Transverse colon (tissue), 4 donors: ENCODE measurements at regions not wholly inside any gene's neighbourhood (a gene's known extent, or its start where the extent isn't known, plus 50 kb on each side); places are given as distances from the start of the nearest gene placed in this dataset.

Source experiments
- DNase-seq: peaks from one replicate; pipeline ENCODE4 v3.0.0-alpha.2; 2019
- H3K27ac ChIP-seq, 4 donors: fragments of 200-600 bp; sonication (generic); 2 replicates each; pipeline ENCODE4 v1.5.1; 2016 to 2018; ENCODE audit warnings: inconsistent platforms in 4 of 4
- H3K27me3 ChIP-seq: fragments of 200-600 bp; sonication (generic); 2 replicates; pipeline ENCODE4 v1.5.1; 2017; ENCODE audit warnings: inconsistent platforms
- H3K36me3 ChIP-seq, 4 donors: fragments of 200-600 bp; sonication (generic); 2 replicates each; pipeline ENCODE4 v1.5.1; 2017 to 2019; ENCODE audit warnings: inconsistent platforms in 4 of 4
- H3K4me1 ChIP-seq, 4 donors: fragments of 200-600 bp; sonication (generic); 2 replicates each; pipeline ENCODE4 v1.5.1; 2017 to 2020; ENCODE audit warnings: inconsistent platforms in 4 of 4
- H3K4me3 ChIP-seq, 4 donors: fragments of 200-600 bp; sonication (generic); 1 replicate in 1 of 4; 2 replicates in 3 of 4; pipeline versions ENCODE4 v1.5.1 to v1.6.1; 2017 to 2019; ENCODE audit warnings: inconsistent platforms in 4 of 4
- H3K9me3 ChIP-seq, 2 donors: fragments of 200-600 bp; sonication (generic); 2 replicates each; pipeline ENCODE4 v1.5.1; 2017 to 2019; ENCODE audit warnings: inconsistent platforms in 2 of 2
- CTCF ChIP-seq, 5 experiments: fragments of 200-600 bp in 3 of 5; fragments of 450-650 bp in 2 of 5; sonication (generic) in 3 of 5; IDR thresholded peaks; 1 replicate in 2 of 5; 2 replicates in 3 of 5; pipeline ENCODE4 v1.5.1; 2016 to 2017; ENCODE audit warnings: antibody characterized with exemption in 5 of 5, inconsistent platforms in 3 of 5, mild to moderate bottlenecking in 2 of 5, moderate library complexity in 1 of 5
- EP300 ChIP-seq: sonication (generic); formaldehyde crosslinking; IDR thresholded peaks from one replicate; pipeline ENCODE4 v1.6.1; 2017; ENCODE audit warnings: antibody characterized with exemption, low read depth
- POLR2A ChIP-seq: fragments of 450-650 bp; IDR thresholded peaks from one replicate; pipeline ENCODE4 v1.6.1; 2016; ENCODE audit warnings: antibody characterized with exemption, mild to moderate bottlenecking, moderate library complexity
- POLR2AphosphoS5 ChIP-seq, 3 donors: sonication (generic); formaldehyde crosslinking; IDR thresholded peaks; one replicate each; pipeline ENCODE4 v1.6.1; 2016; ENCODE audit warnings: antibody characterized with exemption in 3 of 3
- WGBS, 2 donors: methylation state at CpG; one replicate each; pipeline ENCODE4 v1.1.5; 2018; ENCODE audit warnings: low coverage in 1 of 2; 5-methylcytosine and 5-hydroxymethylcytosine counted together
- in situ Hi-C, 4 donors: fragments of 200-750 bp; cut with MboI; loops; one replicate each; pipeline versions ENCODE4 v1.15.0 to v1.15.1; 2017; ENCODE audit warnings: low sequenced_read_pairs in 3 of 4, low pct_ligation_motif_present in 1 of 4, low pct_unique_long_range_greater_than_20kb in 1 of 4
- intact Hi-C: fragments of 100-400 bp; cut with DNase I; formaldehyde crosslinking; loops from one replicate; pipeline ENCODE4 v1.15.1; 2023; ENCODE audit warnings: low total_unique reads

GRCh38 chr6:22399693-22400092 lies 102.9 kb upstream of the PRL start:
- H3K27me3 ChIP-seq = no peaks in the 10 kb centered on the region
- no peak overlapping the region for H3K4me3 ChIP-seq
- 92% methylated on average over 4 of the region's 4 CpGs; no CpG with 5 or more reads in 1 of the 2 donors for WGBS, 2 donors
- intact Hi-C loops (no loop called here), in situ Hi-C loops (no loop called here)
- H3K9me3 ChIP-seq = no peaks in the 10 kb centered on the region
- no peaks in the 10 kb centered on the region for H3K36me3 ChIP-seq
- DNase-seq = no peak
- no peaks in the 10 kb centered on the region for H3K4me1 ChIP-seq
- H3K27ac ChIP-seq = no peak overlapping the region
- no peak for TF ChIP-seq CTCF (IDR thresholded peaks at IDR 0.05)
- TF ChIP-seq POLR2AphosphoS5 (IDR thresholded peaks at IDR 0.05) = no peak
- no peak for TF ChIP-seq EP300
- no peak for TF ChIP-seq POLR2A

GRCh38 chr6:22401206-22401605 lies 104.4 kb upstream of the PRL start:
- WGBS, 2 donors = 74 to 83% methylated on average over 1 of the region's 1 CpG
- in situ Hi-C loops = no loop called here
- Histone ChIP-seq H3K4me3 (no peak overlapping the region), H3K27ac (no peak overlapping the region), H3K36me3 (no peaks in the 10 kb centered on the region), H3K4me1 (no peaks in the 10 kb centered on the region), H3K9me3 (no peaks in the 10 kb centered on the region), H3K27me3 (no peaks in the 10 kb centered on the region)
- DNase-seq = no peak
- intact Hi-C loops = no loop called here
- TF ChIP-seq POLR2A = no peak
- no peak for TF ChIP-seq EP300
- no peak for TF ChIP-seq POLR2AphosphoS5 (IDR thresholded peaks at IDR 0.05)
- no peak for TF ChIP-seq CTCF (IDR thresholded peaks at IDR 0.05)

GRCh38 chr6:22401932-22402331 lies 105.1 kb upstream of the PRL start:
- in situ Hi-C loops (no loop called here), intact Hi-C loops (no loop called here)
- no peak overlapping the region for H3K4me3 ChIP-seq
- no peak for DNase-seq
- no peaks in the 10 kb centered on the region for H3K4me1 ChIP-seq
- H3K27me3 ChIP-seq = no peaks in the 10 kb centered on the region
- WGBS, 2 donors = 60 to 87% methylated on average over 1 to 2 of the region's 2 CpGs
- H3K36me3 ChIP-seq = no peaks in the 10 kb centered on the region
- no peaks in the 10 kb centered on the region for H3K9me3 ChIP-seq
- H3K27ac ChIP-seq = no peak overlapping the region
- no peak for TF ChIP-seq CTCF (IDR thresholded peaks at IDR 0.05)
- TF ChIP-seq POLR2A = no peak

GRCh38 chr6:22409486-22409885 lies 112.7 kb upstream of the PRL start:
- no peak for DNase-seq
- H3K36me3 ChIP-seq = no peaks in the 10 kb centered on the region
- H3K27me3 ChIP-seq = no peaks in the 10 kb centered on the region
- intact Hi-C loops = no loop called here
- WGBS, 2 donors = 88 to 97% methylated on average over 1 of the region's 1 CpG
- no peaks in the 10 kb centered on the region for H3K9me3 ChIP-seq
- no peaks in the 10 kb centered on the region for H3K4me1 ChIP-seq
- no peak overlapping the region for H3K4me3 ChIP-seq
- in situ Hi-C loops = no loop called here
- no peak for TF ChIP-seq POLR2AphosphoS5 (IDR thresholded peaks at IDR 0.05)
- no peak for TF ChIP-seq CTCF (IDR thresholded peaks at IDR 0.05)
- TF ChIP-seq POLR2A = no peak
- no peak for TF ChIP-seq EP300
- H3K27ac ChIP-seq = no peak overlapping the region
